ENCODE measurements at regions not wholly inside any gene's neighbourhood (a gene's known extent, or its start where the extent isn't known, plus 50 kb on each side); places are given as distances from the start of the nearest gene placed in this dataset.

DNA sequence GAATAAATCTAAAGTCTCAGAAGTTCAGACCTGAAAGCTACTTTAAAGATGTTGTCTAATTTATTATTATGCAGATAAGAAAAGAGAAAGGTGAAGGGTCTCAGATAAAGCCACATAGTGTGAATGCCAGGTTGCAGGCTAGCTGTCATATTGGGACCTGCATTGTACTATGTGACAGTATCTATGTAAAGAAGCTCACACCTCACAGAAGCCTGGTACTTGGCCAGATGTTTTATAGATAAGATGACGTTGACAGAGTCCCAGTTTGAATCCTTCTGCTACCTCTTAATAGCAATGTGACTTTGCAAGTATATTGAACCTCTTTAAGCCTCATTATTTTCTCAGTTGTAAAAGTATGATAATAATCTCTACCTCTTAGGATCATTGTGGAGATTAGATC lies 227.0 kb downstream of the SPRY1 start:
- Histone ChIP-seq H3K79me2 (replicated peaks; ENCODE audit: insufficient read depth, low read length) (no peaks in the 10 kb centered on the region), H3K4me3 (ENCODE audit: low read length) (no peak overlapping the region), H3K9me3 (ENCODE audit: low read length) (no peaks in the 10 kb centered on the region), H3K36me3 (ENCODE audit: insufficient read depth, low read length) (no peaks in the 10 kb centered on the region), H3K4me2 (ENCODE audit: low read length) (no peak overlapping the region), H3K27me3 (ENCODE audit: insufficient read depth, low read depth, low read length) (no peaks in the 10 kb centered on the region), H3F3A (ENCODE audit: insufficient read depth, low read length, poor library complexity, severe bottlenecking) (no peaks in the 10 kb centered on the region), H3K9me2 (ENCODE audit: insufficient read depth, low read length) (no peaks in the 10 kb centered on the region), H3K27ac (ENCODE audit: low read length) (no peak overlapping the region), H4K20me1 (ENCODE audit: insufficient read depth) (no peaks in the 10 kb centered on the region), H3K9ac (ENCODE audit: low read length) (no peak overlapping the region), H2AFZ (ENCODE audit: low read depth, low read length) (no peak overlapping the region)
- TF ChIP-seq SMC3 (conservative IDR thresholded peaks at IDR 0.05; ENCODE audit: poor library complexity) (no peak), TAF1 (IDR thresholded peaks at IDR 0.05; ENCODE audit: low read depth) (no peak), REST (IDR thresholded peaks at IDR 0.05; ENCODE audit: borderline replicate concordance) (no peak), EP300 (conservative IDR thresholded peaks at IDR 0.05; ENCODE audit: poor library complexity, severe bottlenecking) (no peak), POLR2AphosphoS5 (IDR thresholded peaks at IDR 0.05) (no peak), RAD21 (conservative IDR thresholded peaks at IDR 0.05) (no peak), EZH2 (IDR thresholded peaks at IDR 0.05; ENCODE audit: borderline replicate concordance, insufficient read depth, low read length, poor library complexity, severe bottlenecking) (no peak), MXI1 (conservative IDR thresholded peaks at IDR 0.05; ENCODE audit: poor library complexity, severe bottlenecking) (no peak)
- TF ChIP-seq, protein P1, sequence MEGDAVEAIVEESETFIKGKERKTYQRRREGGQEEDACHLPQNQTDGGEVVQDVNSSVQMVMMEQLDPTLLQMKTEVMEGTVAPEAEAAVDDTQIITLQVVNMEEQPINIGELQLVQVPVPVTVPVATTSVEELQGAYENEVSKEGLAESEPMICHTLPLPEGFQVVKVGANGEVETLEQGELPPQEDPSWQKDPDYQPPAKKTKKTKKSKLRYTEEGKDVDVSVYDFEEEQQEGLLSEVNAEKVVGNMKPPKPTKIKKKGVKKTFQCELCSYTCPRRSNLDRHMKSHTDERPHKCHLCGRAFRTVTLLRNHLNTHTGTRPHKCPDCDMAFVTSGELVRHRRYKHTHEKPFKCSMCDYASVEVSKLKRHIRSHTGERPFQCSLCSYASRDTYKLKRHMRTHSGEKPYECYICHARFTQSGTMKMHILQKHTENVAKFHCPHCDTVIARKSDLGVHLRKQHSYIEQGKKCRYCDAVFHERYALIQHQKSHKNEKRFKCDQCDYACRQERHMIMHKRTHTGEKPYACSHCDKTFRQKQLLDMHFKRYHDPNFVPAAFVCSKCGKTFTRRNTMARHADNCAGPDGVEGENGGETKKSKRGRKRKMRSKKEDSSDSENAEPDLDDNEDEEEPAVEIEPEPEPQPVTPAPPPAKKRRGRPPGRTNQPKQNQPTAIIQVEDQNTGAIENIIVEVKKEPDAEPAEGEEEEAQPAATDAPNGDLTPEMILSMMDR (IDR thresholded peaks at IDR 0.05; ENCODE audit: poor library complexity, severe bottlenecking), result no peak

- Histone ChIP-seq H3K79me2 (replicated peaks; ENCODE audit: insufficient read depth, low read length) (no peaks in the 10 kb centered on the region), H4K20me1 (ENCODE audit: insufficient read depth) (no peaks in the 10 kb centered on the region), H3K4me3 (ENCODE audit: low read length) (no peak overlapping the region), H2AFZ (ENCODE audit: low read depth, low read length) (no peak overlapping the region), H3K9me2 (ENCODE audit: insufficient read depth, low read length) (no peaks in the 10 kb centered on the region), H3K9ac (ENCODE audit: low read length) (no peak overlapping the region), H3K4me2 (ENCODE audit: low read length) (no peak overlapping the region), H3K9me3 (ENCODE audit: low read length) (no peaks in the 10 kb centered on the region), H3F3A (ENCODE audit: insufficient read depth, low read length, poor library complexity, severe bottlenecking) (no peaks in the 10 kb centered on the region), H3K36me3 (ENCODE audit: insufficient read depth, low read length) (no peaks in the 10 kb centered on the region), H3K27me3 (ENCODE audit: insufficient read depth, low read depth, low read length) (no peaks in the 10 kb centered on the region), H3K27ac (ENCODE audit: low read length) (no peak overlapping the region)
- TF ChIP-seq EP300 (conservative IDR thresholded peaks at IDR 0.05; ENCODE audit: poor library complexity, severe bottlenecking), result no peak
- no peak for TF ChIP-seq TAF1 (IDR thresholded peaks at IDR 0.05; ENCODE audit: low read depth)
- no peak for TF ChIP-seq REST (IDR thresholded peaks at IDR 0.05; ENCODE audit: borderline replicate concordance)
- no peak for TF ChIP-seq RAD21 (conservative IDR thresholded peaks at IDR 0.05)
- TF ChIP-seq, protein P1 (IDR thresholded peaks at IDR 0.05; ENCODE audit: poor library complexity, severe bottlenecking), result no peak
- TF ChIP-seq MXI1 (conservative IDR thresholded peaks at IDR 0.05; ENCODE audit: poor library complexity, severe bottlenecking), result no peak
- TF ChIP-seq EZH2 (IDR thresholded peaks at IDR 0.05; ENCODE audit: borderline replicate concordance, insufficient read depth, low read length, poor library complexity, severe bottlenecking), result no peak
- TF ChIP-seq POLR2AphosphoS5 (IDR thresholded peaks at IDR 0.05), result no peak
- no peak for TF ChIP-seq SMC3 (conservative IDR thresholded peaks at IDR 0.05; ENCODE audit: poor library complexity)
Measured at GRCh38 chr4:123624959-123625358, 228.4 kb downstream of the SPRY1 start.

Data from neural cell (in vitro differentiated cells).